OCI-LY3 (cell line): ENCODE measurements at regions not wholly inside any gene's neighbourhood (a gene's known extent, or its start where the extent isn't known, plus 50 kb on each side); places are given as distances from the start of the nearest gene placed in this dataset.
A peak's percentile ranks its signal among the peaks of the same experiment; 100 is the strongest.

Experiments
- H2AFZ ChIP-seq: fragments of 200-600, 300-600 bp; shearing (Covaris generic); 2 replicates; pipeline ENCODE4 v1.6.0; 2014; ENCODE audit warnings: antibody characterized with exemption, low read depth, low read length
- H3K27ac ChIP-seq: fragments of 200-600, 300-600 bp; sonication (generic); 2 replicates; pipeline ENCODE4 v1.5.1; 2014; ENCODE audit warnings: mild to moderate bottlenecking, low read length, moderate library complexity, mixed read lengths
- H3K27me3 ChIP-seq: fragments of 200-600, 300-600 bp; sonication (generic); 2 replicates; pipeline ENCODE4 v1.6.1; 2014; ENCODE audit warnings: low read depth, low read length, mixed read lengths
- H3K36me3 ChIP-seq: fragments of 200-600, 300-600 bp; sonication (generic); replicated peaks from 2 replicates; pipeline ENCODE3; 2014; ENCODE audit warnings: low read depth, low read length, mixed read lengths
- H3K4me1 ChIP-seq: fragments of 300-600, 200-600 bp; sonication (generic); 2 replicates; pipeline ENCODE4 v1.6.1; 2014; ENCODE audit warnings: low read length, mixed read lengths
- H3K4me2 ChIP-seq: fragments of 200-600, 300-600 bp; sonication (generic); 2 replicates; pipeline ENCODE4 v1.6.1; 2014; ENCODE audit warnings: low read length, mixed read lengths
- H3K4me3 ChIP-seq: fragments of 300-600, 200-600 bp; sonication (generic); 2 replicates; pipeline ENCODE4 v1.5.1; 2014; ENCODE audit warnings: antibody characterized with exemption, mild to moderate bottlenecking, low read length, moderate library complexity
- H3K79me2 ChIP-seq: fragments of 300-600, 200-600 bp; shearing (Covaris generic); 2 replicates; pipeline ENCODE4 v1.6.1; 2014; ENCODE audit warnings: mild to moderate bottlenecking, low read length, mixed read lengths
- H3K9ac ChIP-seq: fragments of 300-600, 200-600 bp; shearing (Covaris generic); 2 replicates; pipeline ENCODE4 v1.6.0; 2014; ENCODE audit warnings: mild to moderate bottlenecking, low read length, moderate library complexity
- H3K9me3 ChIP-seq: fragments of 200-600, 300-600 bp; shearing (Covaris generic); 2 replicates; pipeline ENCODE4 v1.6.1; 2014; ENCODE audit warnings: low read length, mixed read lengths; ENCODE audit not compliant: insufficient read depth
- H4K20me1 ChIP-seq: fragments of 200-600, 300-600 bp; sonication (generic); 2 replicates; pipeline ENCODE4 v1.6.1; 2016; ENCODE audit warnings: low read length, mixed read lengths; ENCODE audit not compliant: insufficient read depth
- CTCF ChIP-seq: fragments of 200-600, 300-600 bp; sonication (generic); IDR thresholded peaks from 2 replicates; pipeline ENCODE4 v1.5.1; 2014; ENCODE audit warnings: antibody characterized with exemption, low read length, low read depth
- EZH2phosphoT487 ChIP-seq: fragments of 200-600 bp; shearing (Covaris generic); IDR thresholded peaks from 2 replicates; pipeline ENCODE4 v1.6.1; 2018; ENCODE audit warnings: antibody characterized with exemption, mixed run types, low read depth

GRCh38 chrY:21200246-21200645, 310.9 kb upstream of the RBMY1B start:
- H3K4me1 ChIP-seq: no peaks in the 10 kb centered on the region
- H3K27ac ChIP-seq: no peak overlapping the region
- no peak overlapping the region for H3K4me3 ChIP-seq
- TF ChIP-seq EZH2phosphoT487: no peak
- TF ChIP-seq CTCF: no peak
- no peak overlapping the region for H3K9ac ChIP-seq
- H3K4me2 ChIP-seq: no peak overlapping the region
- no peaks in the 10 kb centered on the region for H3K27me3 ChIP-seq
- no peak overlapping the region for H2AFZ ChIP-seq
- no peaks in the 10 kb centered on the region for H3K79me2 ChIP-seq
- H4K20me1 ChIP-seq: no peaks in the 10 kb centered on the region
- no peaks in the 10 kb centered on the region for H3K36me3 ChIP-seq
- no peaks in the 10 kb centered on the region for H3K9me3 ChIP-seq

GRCh38 chrY:21227849-21228248, 283.3 kb upstream of the RBMY1B start:
- no peaks in the 10 kb centered on the region for H4K20me1 ChIP-seq
- peak overlapping the region; percentile 75 for H3K9ac ChIP-seq
- no peaks in the 10 kb centered on the region for H3K9me3 ChIP-seq
- TF ChIP-seq CTCF: no peak
- no peak for TF ChIP-seq EZH2phosphoT487
- H3K4me3 ChIP-seq: peak overlapping the region; percentile 77
- no peaks in the 10 kb centered on the region for H3K27me3 ChIP-seq
- H3K79me2 ChIP-seq: peaks cover 30% of the 10 kb centered on the region
- H2AFZ ChIP-seq: no peak overlapping the region
- peaks cover 18% of the 10 kb centered on the region for H3K36me3 ChIP-seq
- peak overlapping the region; percentile 80 for H3K27ac ChIP-seq
- H3K4me2 ChIP-seq: peak overlapping the region; percentile 65
- H3K4me1 ChIP-seq: peaks cover 73% of the 10 kb centered on the region

- Histone ChIP-seq H3K9ac (peak overlapping the region; percentile 87), H4K20me1 (no peaks in the 10 kb centered on the region), H3K79me2 (peaks cover 83% of the 10 kb centered on the region), H3K9me3 (no peaks in the 10 kb centered on the region), H3K4me3 (no peak overlapping the region), H2AFZ (no peak overlapping the region), H3K36me3 (peaks cover 65% of the 10 kb centered on the region), H3K27me3 (no peaks in the 10 kb centered on the region), H3K27ac (peak overlapping the region; percentile 100), H3K4me1 (peaks cover 87% of the 10 kb centered on the region), H3K4me2 (peak overlapping the region; percentile 71)
- TF ChIP-seq EZH2phosphoT487: no peak
- TF ChIP-seq CTCF: no peak
Measured at GRCh38 chrY:21240221-21240620, 270.9 kb upstream of the RBMY1B start.

- Histone ChIP-seq H3K36me3 (peaks cover 64% of the 10 kb centered on the region), H3K4me2 (peak overlapping the region; percentile 71), H3K9ac (peak overlapping the region; percentile 87), H4K20me1 (no peaks in the 10 kb centered on the region), H3K27me3 (no peaks in the 10 kb centered on the region), H3K79me2 (peaks cover 85% of the 10 kb centered on the region), H3K27ac (peak overlapping the region; percentile 100), H3K9me3 (no peaks in the 10 kb centered on the region), H3K4me1 (peaks cover 90% of the 10 kb centered on the region), H2AFZ (no peak overlapping the region), H3K4me3 (peak overlapping the region; percentile 26)
- TF ChIP-seq CTCF (no peak), EZH2phosphoT487 (no peak)
Measured at GRCh38 chrY:21240662-21241310, 270.4 kb upstream of the RBMY1B start.
